ENCODE measurements at regions not wholly inside any gene's neighbourhood (a gene's known extent, or its start where the extent isn't known, plus 50 kb on each side); places are given as distances from the start of the nearest gene placed in this dataset.
A peak's percentile ranks its signal among the peaks of the same experiment; 100 is the strongest.

- no peak for DNase-seq
Measured at GRCh38 chr4:100721490-100721889, 203.7 kb upstream of the EMCN start.

GRCh38 chr4:100721077-100721476 is 203.3 kb upstream of the EMCN start:
- DNase-seq = no peak

DNA sequence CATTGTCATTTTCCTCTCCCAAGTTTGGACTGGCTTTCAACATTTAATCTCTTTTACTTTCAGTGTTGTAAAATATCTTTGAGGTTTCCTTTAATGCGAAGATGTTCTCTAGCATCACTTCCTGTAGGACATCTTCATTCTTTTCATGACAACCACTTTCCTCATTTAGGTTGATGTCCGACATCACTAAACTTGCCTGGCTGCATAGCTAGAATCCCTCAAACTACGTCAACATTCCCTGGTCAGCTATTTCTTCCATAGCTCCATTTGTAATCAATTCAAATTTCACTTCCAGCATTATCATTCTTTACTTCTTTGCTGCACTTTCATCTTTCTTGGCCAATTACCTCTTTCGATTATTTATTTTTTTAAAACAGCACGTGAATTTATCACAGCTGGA is 198.6 kb upstream of the EMCN start:
- DNase-seq = no peak

DNA sequence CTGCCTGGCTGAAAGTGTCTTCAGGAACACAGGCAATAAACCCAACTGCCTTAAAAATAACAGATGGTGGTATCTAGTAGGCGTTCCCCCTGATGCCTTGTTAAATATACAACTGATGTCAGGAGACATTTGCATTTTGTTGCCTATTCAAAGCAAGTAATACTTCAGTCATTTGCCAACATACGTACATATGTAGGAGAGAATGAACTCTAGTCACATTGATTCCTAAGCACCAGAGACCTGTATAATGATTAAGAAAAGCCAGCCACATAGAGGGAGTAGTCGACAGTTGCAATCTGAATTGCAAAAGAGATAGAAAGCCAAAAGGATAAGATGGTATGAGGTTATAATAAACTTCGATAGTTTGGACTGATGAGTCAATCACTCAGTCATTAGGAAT is 191.0 kb upstream of the EMCN start:
- no peak for DNase-seq

GRCh38 chr4:100707786-100708185 is 190.0 kb upstream of the EMCN start:
- no peak for DNase-seq

- DNase-seq = no peak
Measured at GRCh38 chr4:100696531-100696930, 178.7 kb upstream of the EMCN start.

- DNase-seq = no peak
Measured at GRCh38 chr4:100695871-100696270, 178.0 kb upstream of the EMCN start.

DNA sequence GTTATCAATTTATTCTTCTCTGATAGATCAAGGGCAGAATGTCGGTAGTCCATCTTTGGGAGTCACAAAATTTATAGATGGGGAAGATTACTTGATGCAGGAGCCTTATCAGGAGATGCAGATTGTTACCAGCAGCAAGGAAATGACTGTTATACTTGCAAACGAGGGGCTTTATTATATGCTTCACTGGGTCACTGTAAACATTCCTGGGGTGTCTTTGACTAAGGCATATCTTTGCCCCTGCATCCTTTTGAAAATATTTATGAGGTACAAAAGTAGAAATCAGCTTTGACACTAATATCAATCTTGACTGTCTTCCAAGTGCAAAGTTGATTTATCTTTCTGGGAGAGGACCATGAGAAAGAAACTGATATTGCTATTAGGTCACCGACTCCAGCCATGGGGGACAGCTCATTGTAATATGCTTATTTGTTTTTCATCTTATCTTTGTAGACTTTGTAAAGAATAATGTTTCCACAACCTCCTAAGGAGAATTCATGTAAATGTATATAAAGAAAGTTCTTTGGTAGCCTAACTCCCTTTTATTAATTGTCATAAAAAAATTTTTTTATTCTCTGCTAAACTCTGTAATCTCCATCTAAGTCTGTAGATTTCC is 177.3 kb upstream of the EMCN start:
- DNase-seq = no peak

DNA sequence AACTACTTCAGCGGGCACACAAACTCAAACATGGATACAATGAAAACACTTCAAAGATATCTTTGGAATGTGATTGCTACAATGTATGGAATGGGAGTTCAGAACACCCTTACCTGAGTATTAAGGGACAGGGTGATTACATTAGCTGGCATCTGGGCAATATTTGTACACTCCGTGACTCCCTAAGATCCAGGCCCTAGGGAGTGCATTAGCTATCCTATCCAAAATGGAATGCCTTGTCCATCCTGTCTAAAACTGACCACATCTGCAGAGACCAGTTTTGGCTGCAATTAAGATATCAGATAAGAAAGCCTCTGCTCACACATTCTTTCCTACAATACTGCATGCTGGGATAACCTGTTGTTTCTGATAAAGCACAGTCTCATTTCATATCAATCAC is 176.6 kb upstream of the EMCN start:
- DNase-seq = no peak

GRCh38 chr4:100690812-100691211 is 173.0 kb upstream of the EMCN start:
- DNase-seq = no peak

GRCh38 chr4:100688368-100688767 is 170.5 kb upstream of the EMCN start:
- no peak for DNase-seq

DNA sequence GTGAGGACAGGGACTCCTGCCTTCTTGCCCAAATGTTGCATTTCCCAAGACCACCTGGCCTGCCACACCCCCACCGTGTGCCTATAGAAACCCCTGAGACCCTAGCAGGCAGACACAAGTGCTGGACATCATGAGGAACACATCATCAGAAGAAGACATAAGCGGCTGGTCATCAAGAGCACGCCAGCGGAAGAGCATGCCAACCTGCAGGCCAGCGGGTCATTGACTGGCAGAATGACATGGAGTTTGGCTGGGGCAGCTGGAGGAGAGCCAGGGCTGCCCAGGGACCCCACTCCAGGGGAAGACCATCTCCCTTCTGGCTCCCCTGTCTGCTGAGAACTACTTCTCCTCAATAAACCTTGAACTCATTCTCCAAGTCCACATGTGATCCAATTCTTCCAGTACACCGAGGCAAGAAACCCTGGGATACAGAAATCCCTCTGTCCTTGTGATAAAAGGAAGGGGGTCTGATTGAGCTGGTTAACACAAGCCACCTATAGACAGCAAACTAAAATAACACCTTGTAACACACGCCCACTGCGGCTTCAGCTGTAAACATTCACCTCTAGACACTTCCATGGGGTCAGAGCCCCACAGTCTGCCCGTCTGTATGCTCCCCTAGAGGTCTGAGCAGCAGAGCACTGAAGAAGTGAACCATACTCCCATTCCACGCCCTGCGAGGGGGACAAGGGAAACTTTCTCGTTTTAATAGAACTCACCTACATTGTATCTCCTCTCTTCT is 164.8 kb upstream of the EMCN start:
- no peak for DNase-seq

GRCh38 chr4:100681289-100681688 is 163.5 kb upstream of the EMCN start:
- no peak for DNase-seq

DNA sequence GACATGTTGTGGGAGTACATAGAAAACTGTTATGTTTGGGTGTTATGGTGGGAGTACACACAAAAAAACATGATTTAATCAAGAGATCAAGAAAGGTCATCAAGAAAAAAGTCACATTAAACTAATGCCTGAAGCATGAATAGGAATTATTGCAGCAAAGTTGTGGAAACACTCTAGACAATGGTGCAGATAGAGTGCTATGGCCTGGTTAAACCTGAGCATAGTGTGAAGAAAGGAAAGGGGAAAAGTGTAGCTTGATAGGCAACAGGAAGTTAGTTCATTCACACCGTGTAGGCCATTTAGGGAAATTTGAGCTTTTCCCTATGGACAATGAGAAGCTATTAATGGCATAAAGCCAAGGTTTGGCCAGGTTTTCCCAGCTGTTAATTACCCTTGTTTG is 162.1 kb upstream of the EMCN start:
- peak; percentile 59 for DNase-seq

GRCh38 chr4:100674976-100675375 is 157.2 kb upstream of the EMCN start:
- no peak for DNase-seq

DNA sequence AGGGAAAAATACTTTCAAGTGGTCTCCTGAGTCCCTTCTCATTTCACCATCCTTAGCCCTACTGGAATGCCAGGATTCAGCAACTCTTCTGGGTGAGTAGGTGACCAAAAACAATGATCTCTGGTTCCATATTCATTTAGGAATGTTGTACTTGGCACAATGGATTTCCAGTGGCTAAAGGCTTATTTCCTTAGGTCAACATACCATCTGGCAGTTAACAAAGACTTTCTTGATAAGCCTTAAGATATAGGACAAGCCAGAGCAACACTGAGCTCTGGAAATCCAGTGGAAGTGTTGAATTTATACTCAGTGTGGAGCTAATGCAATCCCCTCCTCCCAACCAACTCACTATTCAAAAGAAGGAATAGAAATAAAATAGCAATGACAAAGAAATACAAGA is 139.4 kb upstream of the EMCN start:
- DNase-seq = no peak

- no peak for DNase-seq
Measured at GRCh38 chr4:100651499-100652175, 133.8 kb upstream of the EMCN start.

GRCh38 chr4:100649417-100649816 is 131.6 kb upstream of the EMCN start:
- no peak for DNase-seq

DNA sequence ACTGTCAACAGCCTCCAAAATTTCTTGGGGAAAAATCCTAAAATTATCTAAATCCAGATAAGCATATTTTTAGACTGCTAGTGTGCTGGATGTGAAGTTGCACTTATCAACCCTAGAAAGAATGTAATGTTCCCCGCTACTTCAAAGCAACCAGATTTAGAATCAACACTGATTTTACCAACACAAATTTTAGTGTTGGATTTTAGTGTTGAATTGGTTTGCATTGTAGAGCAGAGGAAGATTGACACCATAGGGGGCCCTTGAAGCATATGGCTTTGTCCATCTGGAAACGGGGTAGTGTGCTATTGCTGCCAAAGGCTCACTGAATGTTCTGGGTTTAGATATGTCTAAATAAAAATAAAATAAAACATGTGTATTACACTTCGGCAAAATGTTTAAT is 126.3 kb upstream of the EMCN start:
- DNase-seq = no peak

DNA sequence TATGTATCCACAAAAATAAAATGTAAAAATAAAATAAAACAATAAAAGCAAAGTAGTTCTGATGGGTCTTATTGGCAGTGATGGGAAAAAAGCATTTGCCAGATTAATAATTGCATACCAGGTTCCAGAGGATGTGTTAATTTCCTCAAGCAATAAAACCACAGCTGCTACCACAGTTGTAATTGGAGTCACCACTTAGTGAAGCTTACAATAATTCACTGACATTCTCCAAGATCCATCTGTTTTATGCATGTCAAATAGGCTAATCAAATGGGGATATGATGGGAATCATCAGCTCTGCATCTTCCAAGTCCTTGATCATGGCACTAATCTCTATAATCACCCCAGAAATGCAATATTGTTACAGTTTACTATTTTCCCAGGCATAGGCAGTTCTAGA is 123.5 kb upstream of the EMCN start:
- no peak for DNase-seq

DNA sequence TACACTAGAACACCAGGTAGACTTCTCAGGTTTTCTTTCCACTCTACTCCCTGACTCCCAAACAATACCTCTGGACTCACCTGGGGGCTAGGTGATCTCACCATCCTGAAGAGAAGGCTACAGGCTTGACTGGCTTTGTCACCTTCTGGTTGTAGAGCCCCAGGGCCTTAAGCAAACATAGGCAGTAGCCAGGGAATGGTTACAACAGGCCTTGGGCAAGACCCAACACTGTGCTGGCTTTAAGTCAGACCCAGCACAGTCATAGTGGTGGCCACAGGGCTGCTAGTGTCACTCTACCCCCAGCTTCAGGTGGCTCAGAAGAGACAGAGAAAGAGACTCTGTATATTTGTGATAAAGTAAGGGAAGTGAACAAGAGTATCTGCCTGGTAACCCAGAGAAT is 118.1 kb upstream of the EMCN start:
- DNase-seq = peak; percentile 52

- DNase-seq = no peak
Measured at GRCh38 chr4:100633269-100633668, 115.4 kb upstream of the EMCN start.

DNA sequence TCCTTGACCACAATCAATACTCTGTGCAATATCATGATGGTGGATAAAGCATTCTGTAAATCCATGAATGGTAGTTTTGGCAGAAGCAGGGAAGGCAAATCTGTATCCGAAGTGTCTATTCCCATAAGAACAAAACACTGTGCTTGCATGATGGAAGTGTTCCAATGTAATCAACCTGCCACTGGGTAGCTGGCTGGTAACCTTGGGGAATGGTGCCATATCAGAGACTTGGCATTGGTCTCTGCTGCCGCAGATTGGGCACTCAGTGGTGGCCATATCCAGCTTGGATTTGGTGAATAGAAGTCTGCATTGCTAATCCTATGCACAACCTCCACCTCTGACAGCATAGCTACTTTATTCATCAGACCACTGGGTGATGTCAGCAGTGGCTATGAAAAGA is 114.3 kb upstream of the EMCN start:
- DNase-seq = peak; percentile 65

GRCh38 chr4:100631281-100631968 is 113.6 kb upstream of the EMCN start:
- peak; percentile 43 for DNase-seq

All from NCI-H2029 (cell line).